Epidermal melanocyte (primary cell): ENCODE measurements at regions not wholly inside any gene's neighbourhood (a gene's known extent, or its start where the extent isn't known, plus 50 kb on each side); places are given as distances from the start of the nearest gene placed in this dataset.

ENCODE experiments used
- DNase-seq: peaks from one replicate; pipeline ENCODE4 v3.0.0; 2011; ENCODE audit warnings: low spot score; ENCODE audit not compliant: insufficient read length

DNA sequence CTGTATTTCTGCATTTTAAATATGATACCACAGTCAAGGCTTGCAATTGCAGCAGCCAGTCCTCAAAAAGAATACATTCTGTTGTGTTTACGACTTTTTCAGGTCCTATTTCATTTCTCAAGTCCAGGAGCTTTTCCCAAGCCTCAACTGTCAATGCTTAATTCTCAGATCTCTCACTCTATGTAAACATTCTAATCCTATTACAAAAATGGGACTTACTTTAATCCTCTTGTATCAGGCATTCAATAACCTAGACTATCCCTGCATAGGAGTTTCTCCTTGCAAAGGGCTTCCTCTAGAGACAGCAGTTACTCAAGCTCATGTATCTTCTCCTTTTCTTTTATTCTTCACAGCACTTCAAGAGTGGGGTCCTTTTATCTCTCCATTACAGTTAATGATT, 1293.0 kb downstream of the GRIK2 start:
- no peak for DNase-seq

DNA sequence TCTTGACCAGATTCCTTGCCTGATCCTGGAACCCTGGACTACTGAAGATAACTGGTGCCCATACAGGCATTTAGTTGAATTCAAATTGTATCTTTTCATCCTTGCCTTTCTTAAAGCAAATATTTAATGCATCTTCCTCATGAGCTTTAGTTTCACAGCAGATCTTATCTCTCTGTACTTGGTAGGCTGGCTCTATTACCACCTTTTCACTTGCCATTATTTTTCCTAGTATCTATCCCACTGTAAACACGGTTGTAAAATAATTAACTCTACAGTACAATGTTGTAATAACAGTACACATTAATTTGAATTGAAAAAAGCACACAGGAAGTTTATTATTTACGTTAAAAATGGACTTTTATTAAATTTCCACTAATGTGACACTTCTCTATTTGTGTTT, 1286.9 kb downstream of the GRIK2 start:
- no peak for DNase-seq

DNA sequence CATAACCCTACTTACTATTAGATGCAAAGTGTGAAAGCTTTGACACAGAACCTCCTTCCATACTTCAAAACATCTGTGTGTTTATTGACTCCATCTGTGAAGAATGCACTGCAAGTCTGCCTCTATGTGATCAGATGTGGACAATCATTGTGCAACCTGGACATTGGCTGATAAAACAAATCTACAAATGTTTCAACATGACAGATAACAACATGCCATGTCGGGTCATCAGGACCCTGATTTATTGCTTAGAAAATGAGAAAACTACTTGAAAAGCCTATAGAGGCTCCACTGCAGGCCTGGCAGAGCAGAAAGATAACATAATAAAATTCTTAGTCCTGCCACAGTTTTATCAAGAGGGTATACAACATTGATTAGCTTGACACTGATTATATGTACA, 1286.4 kb downstream of the GRIK2 start:
- DNase-seq: no peak

DNA sequence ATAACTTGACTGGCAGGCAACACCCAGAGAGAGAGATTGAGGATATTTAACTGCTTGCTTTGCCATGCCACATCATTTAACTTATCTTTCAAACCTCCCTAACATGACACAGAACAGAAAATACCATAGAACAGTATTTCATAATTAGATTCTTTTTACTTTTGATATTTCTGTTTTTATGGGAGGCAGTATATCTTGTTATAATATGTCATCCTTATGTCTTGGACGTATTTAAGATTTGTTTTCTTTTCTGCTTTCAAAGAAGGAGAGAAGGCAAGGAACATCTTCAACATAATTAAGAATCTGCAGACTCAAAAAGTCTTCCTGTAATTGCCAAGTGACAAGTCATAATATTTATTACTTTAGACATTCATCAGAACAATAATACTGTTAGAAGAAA, 1283.7 kb downstream of the GRIK2 start:
- DNase-seq: no peak

DNA sequence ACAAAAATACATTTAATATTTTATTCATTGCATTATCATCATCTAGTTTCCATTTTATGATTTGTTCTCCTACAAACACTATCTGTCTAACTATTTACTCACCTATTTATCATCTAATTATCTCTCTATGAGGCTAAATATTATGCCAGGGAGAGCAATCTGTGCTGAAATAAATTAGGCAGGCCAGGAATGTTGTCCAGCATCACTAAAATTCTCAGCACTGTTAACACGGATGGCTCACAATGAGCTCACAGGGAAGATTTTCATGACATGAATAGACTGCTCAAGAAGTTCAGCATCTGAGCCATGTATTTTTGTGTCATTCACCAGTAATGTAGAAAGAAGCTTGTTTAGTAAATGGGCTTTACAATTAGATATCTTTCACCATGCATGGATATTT, 1277.2 kb downstream of the GRIK2 start:
- no peak for DNase-seq

DNA sequence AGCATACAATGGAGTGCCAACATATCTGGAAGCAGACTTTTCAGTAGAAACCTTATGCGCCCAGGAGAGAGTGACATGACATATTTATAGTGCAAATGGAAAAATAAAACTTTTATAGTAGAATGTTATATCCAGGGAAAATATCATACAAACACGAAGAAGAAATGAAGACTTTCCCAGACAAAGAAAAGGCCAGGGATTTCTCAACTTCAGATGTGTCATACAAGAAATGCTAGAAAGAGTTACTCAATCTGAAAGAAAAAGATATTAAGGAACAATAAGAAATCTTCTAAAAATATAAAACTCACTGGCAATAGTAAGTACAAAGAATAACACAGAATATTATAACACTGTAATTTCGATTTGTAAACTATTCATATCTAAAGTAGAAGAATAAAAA, 1269.3 kb downstream of the GRIK2 start:
- DNase-seq: no peak

DNA sequence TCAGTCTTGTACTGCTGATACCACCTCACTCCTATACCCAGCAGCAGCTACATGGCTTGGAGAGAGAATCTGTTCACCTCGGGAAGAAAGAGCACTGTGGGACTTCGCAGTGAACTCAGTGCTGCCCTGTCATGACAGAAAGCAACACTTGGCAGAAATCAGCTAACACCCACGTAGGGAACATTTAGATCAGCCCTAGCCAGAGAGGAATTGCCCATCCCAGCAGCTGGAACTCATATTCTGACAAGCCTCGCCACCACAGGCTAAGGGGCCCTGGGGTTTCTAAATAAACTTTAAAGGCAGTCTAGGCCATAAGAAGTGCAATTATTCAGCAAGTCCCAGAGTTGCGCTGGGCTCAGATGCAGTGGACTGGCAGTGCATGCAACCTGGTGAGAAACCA, 1266.8 kb downstream of the GRIK2 start:
- no peak for DNase-seq

DNA sequence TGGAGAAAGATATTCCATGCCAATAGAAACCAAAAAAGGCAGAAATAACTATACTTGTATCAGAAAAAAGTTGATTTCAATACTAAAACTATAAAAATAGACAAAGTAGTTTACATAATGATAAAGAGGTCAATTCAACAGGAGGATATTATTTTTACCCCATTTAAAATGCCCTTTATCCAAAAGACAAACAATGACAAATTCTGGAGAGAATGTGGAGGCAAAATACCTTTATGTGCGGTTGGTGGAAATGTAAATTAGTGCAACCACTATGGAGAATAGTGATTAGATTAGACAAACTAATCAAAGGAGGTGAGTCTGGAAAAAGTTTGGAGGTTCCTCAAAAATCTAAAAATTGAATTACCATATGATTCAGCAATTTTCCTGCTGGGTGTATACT, 1262.3 kb downstream of the GRIK2 start:
- DNase-seq: no peak

DNA sequence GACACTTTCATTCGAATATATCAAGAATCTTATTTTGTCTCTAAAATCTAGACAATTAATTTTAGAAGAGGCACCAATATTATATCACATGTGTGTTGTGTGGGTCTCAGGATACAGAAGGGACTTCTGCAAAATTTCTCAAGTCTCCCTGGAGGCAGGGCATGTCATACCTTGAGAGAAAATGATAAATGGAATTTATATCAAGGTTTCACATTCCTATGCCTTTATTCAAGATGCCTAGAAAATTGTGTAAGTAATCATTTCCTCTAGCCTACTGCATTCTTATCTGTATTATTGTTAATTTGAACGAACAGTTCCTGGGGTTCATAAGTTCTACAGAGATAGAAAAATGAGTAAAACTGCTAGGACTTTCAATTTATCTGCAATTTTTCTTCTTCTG, 1247.9 kb downstream of the GRIK2 start:
- no peak for DNase-seq

DNA sequence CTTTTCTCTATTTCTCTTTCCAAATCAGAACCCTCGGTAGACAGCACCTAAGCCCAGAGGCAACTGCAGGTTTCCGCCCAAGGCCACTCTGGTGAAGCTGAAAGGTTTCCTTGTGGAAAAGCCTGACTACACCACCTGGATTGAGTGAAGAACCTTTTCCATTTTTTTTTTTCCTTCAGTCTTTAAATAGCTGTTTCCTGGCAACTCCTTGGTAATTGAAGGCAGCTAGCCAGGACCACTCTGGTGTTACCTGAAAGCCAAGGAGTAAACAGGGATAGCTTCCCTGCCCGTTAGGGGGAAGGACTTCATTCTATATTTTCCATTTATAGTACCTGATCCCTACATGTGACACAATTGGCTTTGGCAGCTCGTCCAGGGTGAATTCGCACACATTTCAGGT, 1238.4 kb downstream of the GRIK2 start:
- no peak for DNase-seq

DNA sequence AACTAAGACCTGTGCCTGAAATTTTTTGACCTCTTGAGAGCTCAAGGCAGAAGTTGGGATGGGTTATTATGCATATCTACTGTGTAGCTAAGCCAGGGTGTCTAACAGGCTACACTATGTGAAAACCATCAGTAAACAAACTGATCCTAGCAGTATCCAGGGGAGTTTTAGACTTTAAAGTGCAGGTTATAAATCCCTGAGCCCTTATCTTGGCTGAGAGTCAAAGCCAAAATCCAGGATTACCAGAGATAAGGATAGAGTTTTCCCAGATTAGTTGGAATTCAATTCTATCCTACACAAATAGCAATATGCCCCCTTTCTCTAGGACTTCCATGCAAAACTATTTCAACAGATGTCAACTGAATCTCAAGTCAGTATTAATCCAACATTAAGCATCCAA, 1229.7 kb downstream of the GRIK2 start:
- no peak for DNase-seq

DNA sequence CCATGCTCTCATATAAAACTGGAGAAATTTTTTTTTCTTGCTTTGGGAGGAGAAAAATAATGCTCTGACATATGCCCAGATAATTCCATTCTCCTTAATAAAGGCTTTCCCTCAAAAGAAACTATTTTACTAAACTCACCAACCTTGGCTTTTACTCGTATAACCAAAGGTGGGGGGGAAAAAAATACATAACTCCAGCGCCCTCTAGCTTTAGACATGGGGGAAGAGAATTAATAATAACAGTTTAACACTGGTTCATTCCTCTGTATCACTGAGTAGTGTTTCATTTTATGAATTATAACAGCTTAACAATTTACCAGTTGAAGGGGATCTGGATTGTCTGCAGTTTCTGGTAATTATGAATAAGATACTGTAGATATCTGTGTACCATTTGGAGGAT, 1226.1 kb downstream of the GRIK2 start:
- no peak for DNase-seq

DNA sequence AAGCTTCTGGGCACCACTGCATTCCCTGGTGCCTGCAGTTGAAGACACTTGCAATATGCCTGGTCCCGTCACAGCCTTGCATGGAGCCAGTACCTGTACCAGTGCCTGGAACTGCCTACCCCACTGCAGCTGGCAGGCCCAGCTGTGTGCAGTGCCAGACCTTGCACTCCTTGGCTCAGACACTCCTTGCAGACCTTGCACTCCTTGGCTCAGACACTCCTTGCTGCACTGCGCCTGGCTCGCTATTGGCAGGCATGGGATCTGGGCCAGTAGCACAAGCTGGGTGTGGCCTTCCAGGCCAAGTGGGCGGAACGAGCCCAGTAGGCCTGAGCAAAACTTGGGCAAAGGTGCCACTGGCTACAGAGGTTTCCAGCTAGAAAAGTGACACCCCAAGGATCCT, 1189.1 kb downstream of the GRIK2 start:
- no peak for DNase-seq

DNA sequence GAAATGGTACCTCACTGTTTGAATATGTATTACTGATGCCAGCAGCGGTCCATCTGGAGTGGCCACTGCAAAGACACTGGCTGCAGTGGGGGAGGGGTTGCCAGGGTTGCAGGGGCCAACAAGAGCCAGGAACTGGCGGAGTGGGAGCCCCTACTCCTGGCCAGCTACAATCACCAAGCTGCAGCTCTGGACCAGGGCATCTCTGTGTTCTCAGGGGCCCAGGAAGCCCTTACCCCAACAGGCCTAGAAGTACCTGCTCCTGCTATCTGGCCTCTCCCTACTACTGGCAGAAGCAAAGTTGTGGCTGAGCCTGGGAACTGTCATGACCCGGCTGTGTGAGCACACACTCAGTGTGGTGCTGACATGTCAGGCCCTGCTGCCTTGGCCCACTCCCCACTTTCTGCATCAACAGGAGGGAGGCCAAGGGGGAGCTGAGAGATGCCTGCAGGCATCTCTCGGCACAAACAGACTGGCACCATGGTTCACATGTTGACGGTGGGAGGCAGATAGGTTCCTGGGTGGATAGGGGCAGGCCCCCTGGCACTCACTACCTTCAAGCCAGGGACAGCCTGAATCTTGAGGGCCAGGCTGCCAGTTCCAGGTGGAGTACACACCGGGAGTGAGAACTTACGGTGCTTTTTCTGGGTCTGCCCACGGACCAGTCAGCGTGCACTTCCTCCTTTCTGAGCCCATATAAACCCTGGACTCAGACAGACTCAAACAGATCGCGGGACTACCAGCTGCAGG, 1188.0 kb downstream of the GRIK2 start:
- no peak for DNase-seq

DNA sequence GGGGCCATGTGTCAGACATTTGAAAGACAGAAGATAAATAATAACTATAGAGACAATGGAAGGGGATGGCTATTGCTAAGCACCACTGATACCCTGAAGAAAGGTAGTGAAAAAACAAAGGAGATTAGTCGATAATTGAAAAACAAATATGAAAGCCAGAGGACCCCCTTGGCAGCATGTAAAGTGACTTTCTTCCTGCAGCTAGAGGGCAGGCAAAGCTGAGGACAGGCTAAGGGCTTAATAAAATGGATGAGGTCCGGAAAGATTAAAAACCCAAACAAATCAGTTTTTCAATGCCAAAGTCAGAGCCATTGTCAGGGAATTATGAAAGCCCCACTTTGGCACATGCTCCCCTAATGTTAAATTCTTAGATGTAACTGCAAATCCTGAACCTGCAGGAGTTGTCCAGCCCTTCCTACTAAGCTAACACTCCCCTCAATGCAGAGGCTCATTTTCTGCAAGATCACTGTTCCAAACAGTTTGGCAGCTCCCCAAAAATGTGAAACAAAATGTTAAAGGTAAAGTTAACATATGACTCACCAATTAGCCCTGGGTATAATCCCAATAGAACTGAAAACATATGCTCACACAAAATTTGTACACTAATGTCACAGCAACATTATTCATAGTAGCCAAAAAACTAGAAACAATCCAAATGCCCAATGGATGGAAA, 1177.9 kb downstream of the GRIK2 start:
- no peak for DNase-seq

DNA sequence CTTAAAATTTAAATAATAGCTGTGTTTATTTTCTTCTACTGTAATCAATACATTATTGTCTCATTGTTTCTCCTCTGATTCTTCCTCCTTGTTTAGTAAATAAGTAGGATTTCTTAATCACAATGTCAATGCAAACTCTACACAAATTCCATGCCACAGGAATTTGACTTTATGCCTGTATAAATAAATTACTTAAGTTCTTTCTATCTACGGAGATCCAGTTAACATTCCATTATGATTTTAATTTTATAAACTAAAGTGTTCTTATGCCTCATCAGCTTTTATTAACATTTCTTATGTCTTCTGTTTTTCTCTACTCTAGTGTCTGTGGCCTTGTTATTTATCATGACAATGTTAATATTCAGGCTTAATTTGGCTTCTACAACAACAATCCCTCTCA, 1169.2 kb downstream of the GRIK2 start:
- DNase-seq: no peak

DNA sequence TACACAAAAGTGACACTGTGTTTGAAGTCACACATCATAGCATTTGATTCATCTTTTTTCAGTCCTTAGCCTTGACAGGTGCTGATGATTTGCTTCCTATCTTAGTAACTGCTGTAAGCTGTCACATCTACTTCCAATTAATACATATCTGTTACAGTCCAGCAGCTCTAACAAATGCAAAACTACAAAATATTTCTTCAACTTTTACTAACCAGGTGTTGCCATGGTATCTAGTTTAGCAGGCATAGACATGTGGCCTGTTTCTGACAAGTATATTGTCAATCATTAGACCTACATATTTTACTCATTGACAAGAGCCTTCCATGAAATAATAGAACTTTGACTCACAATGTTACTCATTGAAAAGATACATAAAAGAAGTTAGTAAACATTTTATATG, 1159.7 kb downstream of the GRIK2 start:
- no peak for DNase-seq

DNA sequence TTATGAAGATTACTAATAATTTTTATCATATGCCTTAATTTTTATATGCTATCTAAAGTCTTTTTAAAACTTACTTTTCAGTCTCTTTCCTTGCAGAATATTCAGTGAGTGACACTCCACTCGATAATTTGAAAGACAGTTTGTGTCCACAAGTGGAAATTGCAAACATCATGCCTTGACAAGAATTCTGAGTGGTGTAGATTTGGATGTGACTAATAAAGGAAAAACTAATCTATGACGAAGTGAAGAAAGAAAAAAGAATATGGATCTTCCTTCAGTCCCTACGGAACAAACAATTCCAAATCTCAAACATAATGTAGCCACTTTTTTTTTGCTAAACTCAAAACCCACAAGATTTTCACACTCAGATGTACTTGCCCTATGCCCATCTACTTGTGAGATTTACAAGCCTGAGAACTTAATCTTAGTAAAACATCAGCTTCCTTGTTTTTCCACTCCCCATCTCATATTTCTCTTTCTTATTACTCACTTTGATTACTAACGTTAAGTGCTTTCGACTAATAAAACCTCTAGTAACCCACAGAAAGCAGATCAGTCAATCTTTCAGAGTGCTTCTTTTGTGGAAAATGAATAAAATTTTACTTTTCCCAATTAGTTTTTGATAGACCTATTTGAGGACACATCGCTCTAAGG, 1155.8 kb downstream of the GRIK2 start:
- DNase-seq: no peak

DNA sequence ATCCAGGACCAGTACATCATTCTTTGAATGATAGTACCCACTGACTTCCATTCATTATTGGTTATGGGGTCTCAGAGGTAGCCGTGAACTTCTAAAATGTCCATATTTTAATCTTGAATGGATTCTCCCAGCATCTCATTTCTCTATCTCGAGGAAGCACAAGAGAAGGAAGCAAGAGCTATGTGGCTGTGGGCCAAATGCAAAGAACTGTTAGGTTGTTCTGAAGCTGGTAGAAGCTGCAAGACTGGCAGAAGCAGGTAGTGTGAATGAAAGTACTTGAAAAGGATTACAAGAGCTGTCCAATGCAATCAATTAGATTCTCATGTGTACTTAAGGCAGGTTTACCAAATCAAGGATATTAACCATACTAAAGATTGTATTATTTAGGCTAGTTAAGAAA, 1131.8 kb downstream of the GRIK2 start:
- DNase-seq: no peak

DNA sequence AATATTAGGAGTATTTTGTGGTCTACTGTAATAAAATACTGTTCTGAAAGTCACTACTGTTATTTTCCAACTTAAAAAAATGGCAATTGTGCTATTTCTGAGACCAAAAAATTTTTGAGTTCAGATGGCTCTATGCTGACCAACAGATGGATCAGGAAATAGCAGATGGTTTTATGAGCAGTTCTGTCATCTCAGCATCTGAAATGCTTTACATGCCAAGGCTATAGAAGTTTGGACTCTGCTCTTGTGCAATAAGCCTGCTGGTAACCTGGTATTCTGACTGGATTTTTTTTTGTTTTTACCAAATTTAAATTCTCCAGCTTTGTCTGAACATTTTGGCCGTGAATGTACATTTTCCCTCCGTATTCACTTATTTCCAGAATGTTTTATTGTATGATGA, 1127.5 kb downstream of the GRIK2 start:
- no peak for DNase-seq

DNA sequence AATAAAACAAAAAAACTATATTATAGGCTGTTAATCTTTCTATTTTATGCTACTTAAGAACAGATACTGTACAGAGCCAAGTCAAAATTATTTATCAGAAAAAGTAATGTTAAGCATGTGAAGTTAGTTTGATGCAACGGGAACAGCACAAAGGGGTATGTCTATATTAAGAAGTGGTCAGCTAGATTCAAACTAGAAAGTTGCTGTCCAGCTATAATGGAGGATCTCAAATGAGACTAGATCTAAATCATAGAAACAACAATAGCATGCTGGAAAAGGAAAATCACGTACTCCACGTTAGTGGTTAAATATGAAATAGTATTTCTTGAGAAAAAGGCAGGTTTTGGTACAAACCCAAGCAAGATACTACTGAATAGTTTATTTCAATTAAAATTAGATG, 1124.0 kb downstream of the GRIK2 start:
- DNase-seq: no peak

DNA sequence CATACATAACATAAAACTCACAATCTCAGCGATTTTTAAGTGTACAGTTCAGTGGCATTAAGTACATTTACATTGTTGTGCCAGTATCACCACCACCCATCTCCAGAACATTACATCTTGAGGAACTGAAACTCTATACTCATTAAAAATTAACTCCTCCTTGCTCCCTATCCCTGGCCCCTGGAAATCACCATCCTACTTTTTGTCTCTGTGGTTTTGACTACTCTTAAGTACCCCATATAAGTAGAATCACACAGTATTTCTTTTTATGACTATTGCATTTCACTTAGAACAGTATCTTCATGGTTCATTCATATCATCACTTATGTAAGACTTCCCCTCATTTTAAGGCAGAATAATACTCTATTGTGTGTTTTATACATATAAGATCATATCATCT, 1108.1 kb downstream of the GRIK2 start:
- DNase-seq: no peak

DNA sequence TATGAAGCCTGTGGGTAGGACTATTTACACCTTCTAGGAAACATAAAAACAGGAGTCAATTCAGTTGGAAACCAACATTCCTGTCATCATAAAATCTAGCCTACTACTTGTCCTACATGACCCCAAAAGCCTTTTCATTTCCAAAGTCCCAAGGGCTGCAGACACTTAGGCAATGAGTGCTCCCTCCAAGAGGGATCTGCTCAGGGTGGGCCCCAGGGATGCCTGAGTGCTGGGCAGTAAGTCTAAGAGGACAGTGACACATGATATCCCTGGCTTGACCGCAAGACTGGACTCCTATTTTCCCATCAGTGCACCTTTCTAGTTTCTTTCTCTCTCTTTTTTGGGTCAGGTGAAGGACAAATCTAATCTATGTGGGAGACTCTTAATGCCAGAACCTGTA, 1101.3 kb downstream of the GRIK2 start:
- DNase-seq: no peak
